GM18520 (cell line): ENCODE measurements at regions not wholly inside any gene's neighbourhood (a gene's known extent, or its start where the extent isn't known, plus 50 kb on each side); places are given as distances from the start of the nearest gene placed in this dataset.
"Not testable (repeated sequence)": the region's sequence is repeated elsewhere in the genome, so short reads cannot be mapped to it uniquely, and the experiment has no call there.

Experiments used
- ATAC-seq: cut with Tn5 transposase; IDR thresholded peaks from one replicate; pipeline ENCODE4 v1.9.1; 2021; ENCODE audit not compliant: unreplicated experiment

- ATAC-seq = no peak
Measured at GRCh38 chr20:6715401-6715941, 52.0 kb upstream of the BMP2 start.

DNA sequence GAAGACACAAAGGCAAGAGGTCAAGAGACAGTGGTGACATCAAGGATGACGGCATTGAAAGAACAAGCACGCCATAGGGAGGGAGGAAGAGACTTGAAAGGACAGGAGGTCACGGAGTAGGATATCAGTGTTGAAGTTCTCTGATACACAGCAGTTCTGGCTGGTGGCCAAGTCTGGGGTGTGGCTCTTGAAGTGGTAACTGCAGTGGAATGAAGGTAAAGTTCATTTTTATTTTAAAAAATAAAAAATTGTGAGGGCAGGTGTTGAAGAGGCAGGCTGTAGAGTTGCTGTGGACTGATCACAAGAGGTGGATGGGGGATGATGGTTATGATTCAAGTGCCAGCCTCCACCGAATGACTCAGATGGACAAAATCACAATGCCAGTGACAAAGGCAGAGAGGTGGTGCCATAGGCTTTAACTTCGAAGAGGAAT is 53.2 kb upstream of the BMP2 start:
- ATAC-seq = no peak

DNA sequence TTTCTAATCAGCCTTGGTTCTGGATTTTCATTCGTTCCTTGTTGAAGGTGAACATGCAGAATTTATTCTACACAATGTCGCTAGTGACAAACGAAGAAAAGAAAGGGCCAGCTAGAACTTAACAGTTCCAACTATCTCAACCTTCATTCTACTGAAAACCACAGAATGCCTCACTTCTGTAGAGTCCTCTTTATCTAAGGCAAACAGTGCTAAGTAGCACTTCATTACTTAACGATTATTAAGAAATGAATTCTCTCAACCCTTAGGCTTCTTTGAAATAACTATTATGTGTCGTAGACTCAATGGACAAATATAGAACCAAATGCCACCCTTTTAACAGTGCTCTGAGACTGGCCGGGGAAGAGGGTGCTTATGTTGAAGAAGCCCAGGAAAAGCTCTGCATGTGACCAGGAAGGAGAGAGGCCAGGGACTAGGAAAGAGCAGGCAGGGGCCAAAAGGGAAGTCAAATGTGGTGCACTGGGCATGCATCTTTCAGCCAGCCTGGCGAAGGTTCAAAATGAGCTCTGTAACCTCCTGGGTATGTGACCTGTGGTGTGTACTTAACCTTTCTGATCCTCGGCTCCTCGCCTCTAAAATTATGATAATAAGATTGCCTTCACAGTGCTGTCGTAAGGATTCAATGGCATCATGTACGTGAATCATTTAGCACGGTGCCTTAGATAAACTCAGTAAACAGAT is 55.4 kb upstream of the BMP2 start:
- ATAC-seq = no peak

DNA sequence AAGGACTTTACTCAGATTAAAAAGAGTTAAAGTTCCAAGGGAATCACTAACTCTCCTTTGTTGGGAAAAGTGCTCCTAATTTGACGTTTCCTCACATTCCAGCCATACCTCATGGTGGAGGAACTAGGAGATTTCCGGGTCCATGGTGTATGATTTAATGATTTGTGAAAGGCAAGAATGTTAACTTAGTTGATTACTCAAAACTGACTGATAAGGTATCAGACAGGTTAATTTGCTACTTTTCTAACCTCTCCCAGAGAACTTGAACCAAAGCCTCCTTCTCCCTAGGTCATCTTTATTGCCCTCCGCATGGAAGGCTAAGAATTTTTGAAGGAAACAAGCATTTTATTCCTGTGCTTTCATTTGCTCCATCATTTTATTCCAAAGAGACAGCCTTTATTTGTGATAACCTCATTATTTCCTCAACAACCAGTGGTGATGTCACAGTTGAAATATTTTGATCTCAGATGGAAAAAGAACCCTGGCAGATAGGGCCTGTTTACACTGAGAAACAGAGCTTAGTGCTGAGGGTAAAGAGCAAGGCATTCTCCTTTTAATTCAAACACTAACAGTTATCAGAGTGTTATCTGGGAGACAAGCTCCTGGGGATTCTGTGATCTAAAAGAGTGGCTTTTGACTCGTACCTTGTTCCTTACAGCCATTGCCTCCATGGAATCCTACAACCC is 57.4 kb upstream of the BMP2 start:
- ATAC-seq = no peak

- ATAC-seq = no peak
Measured at GRCh38 chr20:6708010-6708409, 59.5 kb upstream of the BMP2 start.

DNA sequence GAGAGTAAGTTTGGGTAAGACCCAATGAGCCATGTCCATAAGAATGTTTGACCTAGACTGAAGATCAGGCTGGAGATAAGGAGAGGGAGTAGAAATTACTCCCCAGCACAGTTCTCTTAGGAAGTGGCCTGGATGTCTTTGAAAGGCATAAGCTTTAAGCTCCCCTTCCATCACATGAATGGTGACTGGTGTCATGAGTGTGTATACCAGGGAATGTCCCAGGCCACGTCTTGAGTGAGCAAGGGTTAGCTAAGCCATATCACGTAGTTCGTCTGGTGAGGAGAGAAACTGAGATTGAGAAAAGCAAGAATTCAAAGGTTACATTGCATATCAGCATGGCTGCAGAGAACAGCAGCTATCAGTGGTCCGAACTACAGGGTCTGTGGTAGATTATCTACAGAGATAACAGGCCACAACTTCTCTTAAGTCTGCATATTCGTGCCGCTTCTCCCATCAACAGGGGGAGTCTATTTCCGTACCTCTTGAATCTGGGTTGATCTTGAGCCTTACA is 60.1 kb upstream of the BMP2 start:
- no peak for ATAC-seq

- ATAC-seq = no peak
Measured at GRCh38 chr20:6705926-6706548, 61.4 kb upstream of the BMP2 start.

GRCh38 chr20:6705106-6705766 is 62.2 kb upstream of the BMP2 start:
- ATAC-seq = no peak

GRCh38 chr20:6704132-6704861 is 63.2 kb upstream of the BMP2 start:
- ATAC-seq = no peak

GRCh38 chr20:6703656-6704055 is 63.8 kb upstream of the BMP2 start:
- ATAC-seq = no peak

- no peak for ATAC-seq
Measured at GRCh38 chr20:6703047-6703446, 64.4 kb upstream of the BMP2 start.

DNA sequence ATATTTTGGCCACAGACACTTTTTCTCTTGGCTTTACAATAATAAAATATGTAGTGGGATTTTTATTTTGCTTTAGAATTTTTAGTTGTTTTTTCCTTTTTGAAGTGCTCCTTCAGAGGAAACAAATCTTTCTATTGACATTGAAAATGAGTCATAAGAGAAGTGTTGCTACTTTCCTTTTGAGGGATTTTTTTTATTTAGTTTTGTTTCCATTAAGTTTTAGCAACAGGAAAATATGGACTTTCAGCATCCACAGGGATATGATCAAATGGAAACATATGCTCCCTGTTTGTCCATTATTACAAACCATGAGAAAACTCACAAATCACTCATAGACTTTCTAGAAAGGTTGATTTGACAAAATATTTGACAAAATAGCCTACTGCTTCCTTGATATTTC is 65.3 kb upstream of the BMP2 start:
- ATAC-seq = no peak

GRCh38 chr20:6700563-6701329 is 66.7 kb upstream of the BMP2 start:
- no peak for ATAC-seq

GRCh38 chr20:6699921-6700562 is 67.4 kb upstream of the BMP2 start:
- no peak for ATAC-seq

DNA sequence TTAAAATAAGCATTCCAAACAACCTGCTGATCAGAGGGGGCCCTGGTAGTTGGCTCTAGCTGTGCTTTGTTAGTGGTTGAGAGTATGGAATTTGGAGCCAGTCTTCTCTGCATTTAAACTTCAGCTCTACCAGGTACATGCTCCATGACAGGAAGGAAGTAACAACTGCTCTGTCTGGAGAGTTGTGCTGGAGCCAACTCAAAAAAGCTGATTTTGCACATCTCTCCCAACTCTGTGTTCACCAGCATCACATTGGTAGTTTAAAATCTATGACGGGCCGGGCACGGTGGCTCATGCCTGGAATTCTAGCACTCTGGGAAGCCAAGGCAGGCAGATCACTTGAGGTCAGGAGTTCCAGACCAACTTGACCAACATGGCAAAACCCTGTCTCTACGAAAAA is 68.8 kb upstream of the BMP2 start:
- no peak for ATAC-seq

DNA sequence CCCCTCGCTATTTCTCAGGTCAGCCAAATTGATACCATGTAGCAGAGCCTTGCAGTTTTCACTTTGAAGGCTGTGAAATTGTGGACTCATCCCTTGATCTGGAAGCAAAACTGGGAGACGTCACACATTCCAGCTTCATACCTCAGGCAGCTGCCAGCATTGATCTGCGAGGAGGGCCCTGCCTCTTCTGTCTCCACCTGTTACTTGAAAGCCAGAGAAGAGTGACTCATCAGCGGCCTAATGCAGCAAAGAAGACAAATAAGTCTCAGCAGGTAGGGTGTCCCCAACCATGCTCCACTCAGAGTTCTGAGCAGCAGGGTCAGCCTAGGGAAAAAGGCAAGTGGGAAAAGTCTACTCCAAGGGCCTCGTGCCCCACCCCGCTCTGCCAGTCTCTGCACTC is 69.4 kb upstream of the BMP2 start:
- no peak for ATAC-seq

GRCh38 chr20:6697228-6697972 is 70.1 kb upstream of the BMP2 start:
- no peak for ATAC-seq

DNA sequence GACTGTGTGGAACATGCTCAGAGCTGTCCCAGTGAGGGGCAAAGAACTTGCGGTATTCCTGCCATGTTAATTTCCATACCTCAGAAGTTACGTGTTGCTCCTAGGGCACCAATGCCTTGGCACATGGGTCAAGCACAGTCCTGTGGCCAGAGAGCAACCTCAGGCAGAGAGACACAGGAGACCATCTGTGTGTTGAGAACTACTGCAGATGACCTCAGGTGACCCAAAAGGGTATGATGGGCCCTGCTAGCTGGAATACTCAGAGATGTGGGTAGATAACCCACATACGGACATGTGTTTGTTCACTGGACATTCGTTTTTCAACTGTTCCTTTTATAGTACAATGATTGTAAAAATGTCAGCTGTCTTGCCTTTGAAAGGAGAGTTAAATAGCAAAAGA is 71.5 kb upstream of the BMP2 start:
- no peak for ATAC-seq

GRCh38 chr20:6693808-6694198 is 73.7 kb upstream of the BMP2 start:
- ATAC-seq = not testable (repeated sequence)
